ENCODE measurements at regions not wholly inside any gene's neighbourhood (a gene's known extent, or its start where the extent isn't known, plus 50 kb on each side); places are given as distances from the start of the nearest gene placed in this dataset.
"Not testable (repeated sequence)": the region's sequence is repeated elsewhere in the genome, so short reads cannot be mapped to it uniquely, and the experiment has no call there.

- DNase-seq: no peak
- Histone ChIP-seq H3K4me1 (no peaks in the 10 kb centered on the region), H3K36me3 (no peaks in the 10 kb centered on the region), H3K4me3 (no peak overlapping the region), H3K9me3 (peaks cover 0 to 4% (median 0%) of the 10 kb centered on the region in 4 donors), H3K27me3 (no peaks in the 10 kb centered on the region), H3K27ac (no peak overlapping the region)
- no peak for TF ChIP-seq POLR2A (IDR thresholded peaks at IDR 0.05)
- TF ChIP-seq CTCF (IDR thresholded peaks at IDR 0.05): no peak
These were observed 1526.1 kb downstream of the FAM181B start for GRCh38 chr11:81207421-81208054.

GRCh38 chr11:81203876-81204275 is 1529.8 kb downstream of the FAM181B start:
- Histone ChIP-seq H3K27me3 (no peaks in the 10 kb centered on the region), H3K27ac (no peak overlapping the region), H3K36me3 (no peaks in the 10 kb centered on the region), H3K4me3 (no peak overlapping the region), H3K9me3 (peaks cover 0 to 4% (median 0%) of the 10 kb centered on the region in 4 donors), H3K4me1 (no peaks in the 10 kb centered on the region)
- TF ChIP-seq CTCF (IDR thresholded peaks at IDR 0.05): no peak
- TF ChIP-seq POLR2A (IDR thresholded peaks at IDR 0.05): no peak
- no peak for DNase-seq

- TF ChIP-seq CTCF (IDR thresholded peaks at IDR 0.05) (no peak), POLR2A (IDR thresholded peaks at IDR 0.05) (no peak)
- no peaks in the 10 kb centered on the region for H3K9me3 ChIP-seq
- H3K4me1 ChIP-seq: no peaks in the 10 kb centered on the region
- H3K27ac ChIP-seq: no peak overlapping the region
- H3K27me3 ChIP-seq: no peaks in the 10 kb centered on the region
- no peak overlapping the region for H3K4me3 ChIP-seq
- DNase-seq: no peak
- no peaks in the 10 kb centered on the region for H3K36me3 ChIP-seq
These were observed 1536.3 kb downstream of the FAM181B start for GRCh38 chr11:81197396-81197795.

- no peaks in the 10 kb centered on the region for H3K36me3 ChIP-seq
- H3K27me3 ChIP-seq: no peaks in the 10 kb centered on the region
- no peak overlapping the region for H3K27ac ChIP-seq
- H3K9me3 ChIP-seq: no peaks in the 10 kb centered on the region
- H3K4me3 ChIP-seq: no peak overlapping the region
- DNase-seq: no peak
- H3K4me1 ChIP-seq: no peaks in the 10 kb centered on the region
- TF ChIP-seq POLR2A (IDR thresholded peaks at IDR 0.05) (no peak), CTCF (IDR thresholded peaks at IDR 0.05) (no peak)
These were observed 1541.1 kb downstream of the FAM181B start for GRCh38 chr11:81192516-81192915.

- DNase-seq: no peak
- TF ChIP-seq POLR2A (IDR thresholded peaks at IDR 0.05) (no peak), CTCF (IDR thresholded peaks at IDR 0.05) (no peak)
- no peak overlapping the region for H3K4me3 ChIP-seq
- no peak overlapping the region for H3K27ac ChIP-seq
- no peaks in the 10 kb centered on the region for H3K27me3 ChIP-seq
- no peaks in the 10 kb centered on the region for H3K9me3 ChIP-seq
- H3K36me3 ChIP-seq: no peaks in the 10 kb centered on the region
- no peaks in the 10 kb centered on the region for H3K4me1 ChIP-seq
These were observed 1543.1 kb downstream of the FAM181B start for GRCh38 chr11:81190546-81190945.

GRCh38 chr11:81187033-81187432 is 1546.6 kb downstream of the FAM181B start:
- not testable (repeated sequence) for H3K27me3 ChIP-seq, H3K4me1 ChIP-seq, H3K9me3 ChIP-seq, H3K36me3 ChIP-seq, H3K4me3 ChIP-seq, DNase-seq, H3K27ac ChIP-seq

Measured in Peyer's patch (tissue), 4 donors.